Fibroblast of lung (primary cell): ENCODE measurements at regions not wholly inside any gene's neighbourhood (a gene's known extent, or its start where the extent isn't known, plus 50 kb on each side); places are given as distances from the start of the nearest gene placed in this dataset.

ENCODE experiments used
- CTCF ChIP-seq, 2 donors: IDR thresholded peaks in 1 of 2; conservative IDR thresholded peaks in 1 of 2; 1 replicate in 1 of 2; 2 replicates in 1 of 2; pipeline ENCODE4 v1.5.1; 2011 to 2012; ENCODE audit warnings: low read length in 2 of 2, control low read depth in 1 of 2, inconsistent platforms in 1 of 2, low read depth in 1 of 2, mild to moderate bottlenecking in 1 of 2
- EZH2 ChIP-seq: IDR thresholded peaks from 2 replicates; pipeline ENCODE4 v1.5.1; 2012; ENCODE audit warnings: low read length, control low read depth, mild to moderate bottlenecking; ENCODE audit errors: missing control alignments

GRCh38 chr6:156717542-156717941 lies 59.6 kb upstream of the ARID1B start:
- TF ChIP-seq CTCF (conservative IDR thresholded peaks at IDR 0.05 in 1 of 2, IDR thresholded peaks at IDR 0.05 in 1 of 2; ENCODE audit: low read depth in 1 of 2, low read length in 2 of 2), result no peak
- no peak for TF ChIP-seq EZH2
